K562 (cell line): ENCODE measurements at regions not wholly inside any gene's neighbourhood (a gene's known extent, or its start where the extent isn't known, plus 50 kb on each side); places are given as distances from the start of the nearest gene placed in this dataset.

Experiments
- ATAC-seq: fragments of 200-7000 bp; cut with Tn5 transposase; 3 replicates; pipeline ENCODE4 v1.9.1; 2020; ENCODE audit warnings: moderate library complexity
- BruUV-seq: library from RNA; stranded (reverse); fragments of 400-500 nt; replicated peaks from 2 replicates; lab custom pipeline; 2021; lab: Mats Ljungman, UMichigan
- CTCF ChIA-PET: fragments of 300-600 bp; formaldehyde crosslinking; extraction: SDS; loops from one replicate; lab custom pipeline; 2021; ENCODE audit warnings: low intra/inter-chr PET ratio; lab: Yijun Ruan, JAX
- POLR2A ChIA-PET: fragments of 300-600, 350-650 bp; sonication (Branson Sonifier 250); formaldehyde crosslinking; extraction: SDS; loops from one replicate; lab custom pipeline; 2021; ENCODE audit warnings: antibody characterized with exemption, inconsistent platforms; lab: Yijun Ruan, JAX
- DNase-seq, 4 experiments: peaks; one replicate each; pipeline versions ENCODE4 v3.0.0 to v3.0.0-alpha.2; 2011 to 2018; ENCODE audit warnings: low spot score in 3 of 4, mixed read lengths in 3 of 4; ENCODE audit errors: extremely low read depth in 1 of 4
- FAIRE-seq: peaks from 2 replicates; lab custom pipeline; 2011; peaks lifted over from hg19 to GRCh38; lab: Jason Lieb, UNC
- H2AFZ ChIP-seq: 2 replicates; pipeline ENCODE4 v1.6.0; 2011; ENCODE audit warnings: low read depth, low read length, control low read depth, inconsistent platforms
- H3K27ac ChIP-seq: fragments of 200-600 bp; 3 replicates; pipeline ENCODE4 v1.8.0; 2011; ENCODE audit warnings: low read depth, mild to moderate bottlenecking, control low read depth, inconsistent platforms, low read length, moderate library complexity, mixed read lengths; ENCODE audit errors: extremely low read depth
- H3K27me3 ChIP-seq, 2 experiments: fragments of 300-600 bp in 1 of 2; 2 replicates in 1 of 2; 3 replicates in 1 of 2; pipeline versions ENCODE4 v1.6.0 to v1.8.0; 2011; ENCODE audit warnings: inconsistent platforms in 2 of 2, low read length in 2 of 2, mild to moderate bottlenecking in 1 of 2, mixed read lengths in 1 of 2, moderate library complexity in 1 of 2; ENCODE audit not compliant: control insufficient read depth in 2 of 2, insufficient read depth in 2 of 2
- H3K36me3 ChIP-seq: fragments of 300-600 bp; 3 replicates; pipeline ENCODE4 v1.8.0; 2011; ENCODE audit warnings: mild to moderate bottlenecking, low read length, inconsistent platforms; ENCODE audit not compliant: control insufficient read depth, insufficient read depth
- H3K4me1 ChIP-seq, 2 experiments: fragments of 200-600 bp in 1 of 2; replicated peaks in 1 of 2; 2 replicates in 1 of 2; 3 replicates in 1 of 2; pipeline versions ENCODE4 v1.5.1 to v1.8.0; 2011; ENCODE audit warnings: inconsistent platforms in 2 of 2, low read length in 2 of 2, mild to moderate bottlenecking in 1 of 2, mixed read lengths in 1 of 2, moderate library complexity in 1 of 2; ENCODE audit not compliant: control insufficient read depth in 2 of 2, insufficient read depth in 2 of 2
- H3K4me2 ChIP-seq: 2 replicates; pipeline ENCODE4 v1.6.1; 2011; ENCODE audit warnings: low read length, control low read depth, inconsistent platforms, mixed read lengths; ENCODE audit not compliant: insufficient read depth
- H3K4me3 ChIP-seq: fragments of 200-600 bp; sonication (generic), shearing (Covaris generic); 2 replicates; pipeline ENCODE4 v1.5.1; 2016; ENCODE audit warnings: control low read depth, inconsistent platforms
- H3K79me2 ChIP-seq: fragments of 200-600 bp; 3 replicates; pipeline ENCODE4 v1.8.0; 2011; ENCODE audit warnings: low read length, inconsistent platforms; ENCODE audit not compliant: control insufficient read depth, insufficient read depth
- H3K9ac ChIP-seq, 2 experiments: 2 replicates each; pipeline versions ENCODE4 v1.6.0 to v1.6.1; 2011; ENCODE audit warnings: low read depth in 2 of 2, low read length in 2 of 2, control low read depth in 1 of 2, inconsistent platforms in 1 of 2, mild to moderate bottlenecking in 1 of 2, mixed read lengths in 1 of 2; ENCODE audit not compliant: insufficient read depth in 1 of 2
- H3K9me1 ChIP-seq: one replicate; pipeline ENCODE4 v1.6.0; 2011; ENCODE audit warnings: inconsistent platforms, mild to moderate bottlenecking, low read length, moderate library complexity; ENCODE audit not compliant: control insufficient read depth, insufficient read depth
- H3K9me3 ChIP-seq: replicated peaks from 2 replicates; pipeline ENCODE4 v1.5.1; 2011; ENCODE audit warnings: low read depth, low read length, inconsistent platforms; ENCODE audit not compliant: control insufficient read depth, insufficient read depth
- H4K20me1 ChIP-seq: replicated peaks from 2 replicates; pipeline ENCODE4 v1.6.1; 2011; ENCODE audit warnings: low read length, inconsistent platforms, mixed read lengths; ENCODE audit not compliant: control insufficient read depth, insufficient read depth
- ARID1B ChIP-seq: fragments of 450-650 bp; IDR thresholded peaks from 2 replicates; pipeline ENCODE4 v1.6.1; 2016; ENCODE audit warnings: antibody characterized with exemption, mild to moderate bottlenecking, inconsistent platforms
- CTCF ChIP-seq, 3 experiments: IDR thresholded peaks in 2 of 3; conservative IDR thresholded peaks in 1 of 3; 2 replicates each; pipeline ENCODE4 v1.5.1; 2011 to 2012; ENCODE audit warnings: low read length in 3 of 3, mild to moderate bottlenecking in 3 of 3, control low read depth in 2 of 3, improper control_type of control experiment in 1 of 3, inconsistent platforms in 1 of 3, low read depth in 1 of 3, mixed read lengths in 1 of 3, moderate library complexity in 1 of 3; ENCODE audit not compliant: insufficient read depth in 2 of 3
- DEAF1 ChIP-seq: fragments of 450-650 bp; formaldehyde crosslinking; IDR thresholded peaks from 2 replicates; pipeline ENCODE4 v1.4.0; 2020; ENCODE audit warnings: mild to moderate bottlenecking, moderate library complexity
- HLTF ChIP-seq: fragments of 450-650 bp; IDR thresholded peaks from 2 replicates; pipeline ENCODE4 v1.6.1; 2016
- LCOR ChIP-seq: sonication (generic); formaldehyde crosslinking; IDR thresholded peaks from 2 replicates; pipeline ENCODE4 v1.8.0; 2022; ENCODE audit warnings: mild to moderate bottlenecking, missing genetic modification reagents
- PBX2 ChIP-seq, 2 experiments: IDR thresholded peaks in 1 of 2; conservative IDR thresholded peaks in 1 of 2; 2 replicates each; pipeline ENCODE4 v1.6.1; 2016; ENCODE audit warnings: low read depth in 2 of 2, mild to moderate bottlenecking in 1 of 2, missing compliant biosample characterization in 1 of 2, missing genetic modification characterization in 1 of 2, moderate library complexity in 1 of 2
- PTBP1 ChIP-seq: fragments of 200-400 bp; formaldehyde crosslinking; IDR thresholded peaks from 2 replicates; pipeline ENCODE4 v1.6.1; 2017; ENCODE audit warnings: low read depth, low read length
- RAD21 ChIP-seq, 2 experiments: fragments of 250-450 bp in 1 of 2; fragments of 450-650 bp in 1 of 2; sonication (Bioruptor Pico) in 1 of 2; formaldehyde crosslinking in 1 of 2; IDR thresholded peaks in 1 of 2; conservative IDR thresholded peaks in 1 of 2; 2 replicates each; pipeline versions ENCODE4 v1.4.0 to v1.8.0; 2020 to 2022; ENCODE audit warnings: mild to moderate bottlenecking in 2 of 2, moderate library complexity in 1 of 2
- SMARCA4 ChIP-seq: fragments of 450-650 bp; IDR thresholded peaks from 2 replicates; pipeline ENCODE4 v1.6.1; 2016
- STAG1 ChIP-seq: sonication (generic); formaldehyde crosslinking; IDR thresholded peaks from 2 replicates; pipeline ENCODE4 v1.5.0; 2020; ENCODE audit warnings: missing genetic modification reagents, borderline replicate concordance
- ZNF143 ChIP-seq: sonication (generic); formaldehyde crosslinking; IDR thresholded peaks from 2 replicates; pipeline ENCODE4 v1.9.0; 2022; ENCODE audit warnings: mild to moderate bottlenecking, missing genetic modification reagents
- ZNF586 ChIP-seq: fragments of 450-650 bp; formaldehyde crosslinking; conservative IDR thresholded peaks from 2 replicates; pipeline ENCODE4 v1.4.0; 2020; ENCODE audit warnings: mild to moderate bottlenecking, moderate library complexity
- ZSCAN32 ChIP-seq: fragments of 450-650 bp; formaldehyde crosslinking; IDR thresholded peaks from 2 replicates; pipeline ENCODE4 v1.4.0; 2020; ENCODE audit warnings: mild to moderate bottlenecking, moderate library complexity
- WGBS: fragments of 100-300 bp; shearing (Covaris generic); methylation state at CpG from one replicate; pipeline ENCODE4 v1.1.6; 2016; ENCODE audit warnings: low coverage, mixed read lengths; ENCODE audit not compliant: insufficient coverage; ENCODE audit errors: missing lambda C conversion rate; 5-methylcytosine and 5-hydroxymethylcytosine counted together
- in situ Hi-C: fragments of 300-500 bp; cut with MboI; formaldehyde crosslinking; loops from 4 replicates; pipeline ENCODE4 v1.15.0; 2018; ENCODE audit warnings: inconsistent platforms, mixed read lengths
- intact Hi-C: fragments of 100-400 bp; cut with micrococcal nuclease; formaldehyde crosslinking; loops from 2 replicates; pipeline ENCODE4 v1.14.2; 2022

GRCh38 chr2:65724336-65724735 is 291.9 kb upstream of the SPRED2 start (continued):
- no peak for TF ChIP-seq ARID1B

- ChIA-PET POLR2A (interaction anchor here (0.8 kb wide), 1 partner anchor 211 kb away, joined by 3 read pairs; no protein-coding TSS in a partner anchor), CTCF (interaction anchor here (0.6 to 0.7 kb wide), 2 partner anchors 82 to 215 kb away, joined by 3 read pairs; no protein-coding TSS in a partner anchor)
- H3K79me2 ChIP-seq: no peaks in the 10 kb centered on the region
- H4K20me1 ChIP-seq: no peaks in the 10 kb centered on the region
- peak in 2 of 4 experiments; percentile 36 to 62 for DNase-seq
- no TSS peak for BruUV-seq
- H3K27me3 ChIP-seq: peaks cover 0 to 2% of the 10 kb centered on the region in 2 experiments; a peak in 3 of 5 replicates
- no peak overlapping the region for H3K27ac ChIP-seq
- 5% methylated on average over 5 of the region's 5 CpGs for WGBS
- no peak overlapping the region for H3K9ac ChIP-seq
- no peaks in the 10 kb centered on the region for H3K36me3 ChIP-seq
- ATAC-seq: peak; percentile 95
- H3K9me3 ChIP-seq: no peaks in the 10 kb centered on the region
- H3K9me1 ChIP-seq: no peaks in the 10 kb centered on the region
- no peak overlapping the region for H3K4me2 ChIP-seq
- FAIRE-seq: peak; percentile 48
- in situ Hi-C loops: no loop called here
- H2AFZ ChIP-seq: no peak overlapping the region
- H3K4me3 ChIP-seq: no peak overlapping the region
- intact Hi-C loops: loop anchor here (5.0 to 10.0 kb wide), 2 partner anchors 180 to 853 kb away; no protein-coding TSS in a partner anchor
- H3K4me1 ChIP-seq: no peaks in the 10 kb centered on the region
- TF ChIP-seq ZNF586 (CRISPR knock-in tag) (no peak), ZNF143 (CRISPR knock-in tag) (no peak), LCOR (no peak), PBX2 (CRISPR knock-in tag; IDR thresholded peaks at IDR 0.05; ENCODE audit: low read depth) (no peak), PBX2 (tag; conservative IDR thresholded peaks at IDR 0.05; ENCODE audit: low read depth) (peak; percentile 52), ZSCAN32 (CRISPR knock-in tag) (no peak), SMARCA4 (no peak), STAG1 (CRISPR knock-in tag) (peak; percentile 50; the same call in 1 of the 2 replicates), CTCF (IDR thresholded peaks at IDR 0.05 in 2 of 3, conservative IDR thresholded peaks at IDR 0.05 in 1 of 3; ENCODE audit: insufficient read depth in 2 of 3, low read depth in 1 of 3, low read length in 3 of 3) (peak; percentile 52 to 75 (median 64)), HLTF (no peak), PTBP1 (no peak), DEAF1 (CRISPR knock-in tag) (peak; percentile 89), RAD21 (CRISPR knock-in tag; conservative IDR thresholded peaks at IDR 0.05 in 1 of 2, IDR thresholded peaks at IDR 0.05 in 1 of 2) (peak; percentile 85 to 93)
These were observed 289.8 kb upstream of the SPRED2 start for GRCh38 chr2:65722028-65722778.
